ENCODE measurements at regions not wholly inside any gene's neighbourhood (a gene's known extent, or its start where the extent isn't known, plus 50 kb on each side); places are given as distances from the start of the nearest gene placed in this dataset.

- FAIRE-seq: no peak
- TF ChIP-seq ASH2L (IDR thresholded peaks at IDR 0.05; ENCODE audit: low read length) (no peak), CREB1 (IDR thresholded peaks at IDR 0.05) (no peak)
- H3K36me3 ChIP-seq (ENCODE audit: control insufficient read depth in 2 of 4, insufficient read depth in 4 of 4, low read length in 3 of 4): peaks cover 0 to 6% (median 0%) of the 10 kb centered on the region in 4 experiments; a peak in 1 of 8 replicates
- H3K79me2 ChIP-seq (ENCODE audit: control insufficient read depth in 1 of 2, insufficient read depth in 2 of 2, low read length in 2 of 2): no peaks in the 10 kb centered on the region
- no peak overlapping the region for H2AFZ ChIP-seq (ENCODE audit: low read length)
- H3K4me2 ChIP-seq (ENCODE audit: insufficient read depth in 1 of 2, low read depth in 2 of 2, low read length in 2 of 2): no peak overlapping the region
- no peak overlapping the region for H2BK12ac ChIP-seq (ENCODE audit: low read depth, low read length)
- no peak overlapping the region for H3K9ac ChIP-seq (replicated peaks in 1 of 4; ENCODE audit: extremely low read depth in 1 of 4, low read depth in 3 of 4, low read length in 3 of 4)
- H3K18ac ChIP-seq (ENCODE audit: extremely low read depth, low read length): no peak overlapping the region
- H4K91ac ChIP-seq (replicated peaks; ENCODE audit: insufficient read length, low read length): no peak overlapping the region
- H3K23me2 ChIP-seq (ENCODE audit: low read depth, low read length): no peaks in the 10 kb centered on the region
- no peak overlapping the region for H3K4me3 ChIP-seq (ENCODE audit: extremely low read depth in 1 of 4, insufficient read depth in 2 of 4, low read depth in 3 of 4, low read length in 4 of 4)
- no peak overlapping the region for H3K14ac ChIP-seq (ENCODE audit: insufficient read length)
- H2BK15ac ChIP-seq (ENCODE audit: low read length): no peak overlapping the region
- H2BK5ac ChIP-seq (ENCODE audit: low read depth, low read length): no peak overlapping the region
- CTCF ChIA-PET (ENCODE audit: partially characterized antibody): no interaction called here
- H3K4ac ChIP-seq (replicated peaks; ENCODE audit: insufficient read length, low read depth, low read length): no peak overlapping the region
- no peaks in the 10 kb centered on the region for H4K20me1 ChIP-seq (replicated peaks in 1 of 2; ENCODE audit: control insufficient read depth in 1 of 2, insufficient read depth in 2 of 2, low read length in 2 of 2)
- H3K56ac ChIP-seq (replicated peaks; ENCODE audit: insufficient read length, low read depth, low read length): no peak overlapping the region
- H4K5ac ChIP-seq (ENCODE audit: insufficient read length, low read depth, low read length): no peak overlapping the region
- POLR2A ChIA-PET (ENCODE audit: partially characterized antibody): no interaction called here
- WGBS, 2 experiments (ENCODE audit: extremely low coverage in 1 of 2, insufficient coverage in 1 of 2, insufficient read length in 1 of 2, insufficient replicate concordance in 2 of 2, low coverage in 1 of 2, low lambda C conversion rate in 2 of 2, missing lambda C conversion rate in 1 of 2): 96% methylated on average over 28 of the region's 57 CpGs; no CpG with 5 or more reads in 1 of the 2 experiments
- H3K9me3 ChIP-seq (ENCODE audit: insufficient read depth in 2 of 2, low read depth in 1 of 2, low read length in 1 of 2): peaks cover 16 to 46% of the 10 kb centered on the region in 2 experiments
- H2BK120ac ChIP-seq (replicated peaks; ENCODE audit: low read depth, low read length): no peak overlapping the region
- no peaks in the 10 kb centered on the region for H3K79me1 ChIP-seq (ENCODE audit: low read depth, low read length)
- no peaks in the 10 kb centered on the region for H3K27me3 ChIP-seq (replicated peaks in 1 of 4; ENCODE audit: control insufficient read depth in 3 of 4, extremely low read depth in 1 of 4, insufficient read depth in 3 of 4, low read length in 3 of 4)
- H4K8ac ChIP-seq (ENCODE audit: extremely low read depth, insufficient read depth, low read length): peak overlapping the region; percentile 25; the same call in 1 of the 2 replicates
- no peak overlapping the region for H3K23ac ChIP-seq (ENCODE audit: insufficient read length)
- no peak overlapping the region for H2AK5ac ChIP-seq (ENCODE audit: low read depth, low read length)
- no peak for DNase-seq (ENCODE audit: low read depth in 1 of 2, low spot score in 2 of 2)
- no peaks in the 10 kb centered on the region for H3K4me1 ChIP-seq (replicated peaks in 1 of 4; ENCODE audit: control insufficient read depth in 3 of 4, insufficient read depth in 4 of 4, low read length in 3 of 4)
- no peak overlapping the region for H2BK20ac ChIP-seq (ENCODE audit: low read length)
- H3K27ac ChIP-seq (ENCODE audit: low read depth, low read length): no peak overlapping the region
Measured at GRCh38 chr20:30921286-30922071, 336.0 kb upstream of the DEFB115 start.

Data from H1 (cell line).